H9 (cell line): ENCODE measurements at regions not wholly inside any gene's neighbourhood (a gene's known extent, or its start where the extent isn't known, plus 50 kb on each side); places are given as distances from the start of the nearest gene placed in this dataset.

Source experiments
- DNase-seq: peaks from one replicate; pipeline ENCODE4 v3.0.0-alpha.2; 2017
- H2AFZ ChIP-seq: one replicate; pipeline ENCODE4 v1.6.1; 2013; ENCODE audit warnings: mild to moderate bottlenecking, low read length, control low read depth, moderate library complexity
- H2AK5ac ChIP-seq: 2 replicates; pipeline ENCODE4 v1.6.1; 2013; ENCODE audit warnings: low read length, control low read depth, mixed read lengths; ENCODE audit not compliant: insufficient read length
- H2BK120ac ChIP-seq: one replicate; pipeline ENCODE4 v1.6.1; 2013; ENCODE audit warnings: low read depth, mild to moderate bottlenecking, low read length, control low read depth, inconsistent platforms; ENCODE audit not compliant: poor library complexity, severe bottlenecking
- H2BK12ac ChIP-seq: 2 replicates; pipeline ENCODE4 v1.6.1; 2013; ENCODE audit warnings: low read length, control low read depth, mixed read lengths, low read depth; ENCODE audit not compliant: insufficient read length
- H2BK15ac ChIP-seq: 2 replicates; pipeline ENCODE4 v1.6.1; 2013; ENCODE audit warnings: low read depth, low read length, control low read depth
- H2BK20ac ChIP-seq: one replicate; pipeline ENCODE4 v1.6.1; 2013; ENCODE audit warnings: low read depth, mild to moderate bottlenecking, low read length, control low read depth, inconsistent platforms; ENCODE audit not compliant: poor library complexity, severe bottlenecking
- H2BK5ac ChIP-seq: 2 replicates; pipeline ENCODE4 v1.6.1; 2013; ENCODE audit warnings: low read length, control low read depth, mixed read lengths; ENCODE audit not compliant: insufficient read length
- H3K14ac ChIP-seq: 2 replicates; pipeline ENCODE4 v1.6.1; 2013; ENCODE audit warnings: low read length, control low read depth; ENCODE audit not compliant: insufficient read depth
- H3K18ac ChIP-seq: 2 replicates; pipeline ENCODE4 v1.6.1; 2013; ENCODE audit warnings: low read depth, mild to moderate bottlenecking, mixed read lengths, low read length, control low read depth; ENCODE audit not compliant: insufficient read length
- H3K23ac ChIP-seq: 2 replicates; pipeline ENCODE4 v1.6.1; 2013; ENCODE audit warnings: low read length, control low read depth, mixed read lengths, low read depth; ENCODE audit not compliant: insufficient read length
- H3K23me2 ChIP-seq: 2 replicates; pipeline ENCODE4 v1.6.1; 2013; ENCODE audit warnings: low read depth, mild to moderate bottlenecking, mixed read lengths, low read length, control low read depth; ENCODE audit not compliant: insufficient read length, poor library complexity, severe bottlenecking
- H3K27ac ChIP-seq: 2 replicates; pipeline ENCODE4 v1.5.1; 2013; ENCODE audit warnings: low read length, control low read depth, mixed read lengths, low read depth; ENCODE audit not compliant: insufficient read length
- H3K27me3 ChIP-seq: 2 replicates; pipeline ENCODE4 v1.6.1; 2013; ENCODE audit warnings: low read length, control low read depth, inconsistent platforms; ENCODE audit not compliant: insufficient read depth
- H3K4ac ChIP-seq: 2 replicates; pipeline ENCODE4 v1.6.1; 2013; ENCODE audit warnings: low read depth, mild to moderate bottlenecking, control low read depth, inconsistent platforms, low read length, moderate library complexity
- H3K4me1 ChIP-seq: 2 replicates; pipeline ENCODE4 v1.6.1; 2013; ENCODE audit warnings: low read length, control low read depth, inconsistent platforms; ENCODE audit not compliant: insufficient read depth
- H3K4me2 ChIP-seq: 2 replicates; pipeline ENCODE4 v1.6.1; 2013; ENCODE audit warnings: low read length, control low read depth, mixed read lengths; ENCODE audit not compliant: insufficient read length, insufficient read depth
- H3K56ac ChIP-seq: 2 replicates; pipeline ENCODE4 v1.6.1; 2013; ENCODE audit warnings: low read depth, mild to moderate bottlenecking, mixed read lengths, low read length, control low read depth; ENCODE audit not compliant: insufficient read length
- H3K79me1 ChIP-seq: 2 replicates; pipeline ENCODE4 v1.6.1; 2013; ENCODE audit warnings: low read depth, mild to moderate bottlenecking, moderate library complexity, low read length, control low read depth, inconsistent platforms; ENCODE audit not compliant: insufficient read depth, poor library complexity, severe bottlenecking
- H3K79me2 ChIP-seq: 2 replicates; pipeline ENCODE4 v1.6.1; 2013; ENCODE audit warnings: low read length, control low read depth, inconsistent platforms; ENCODE audit not compliant: insufficient read depth
- H3K9ac ChIP-seq: 2 replicates; pipeline ENCODE4 v1.6.1; 2013; ENCODE audit warnings: low read length, control low read depth, mixed read lengths; ENCODE audit not compliant: insufficient read length; ENCODE audit errors: extremely low read depth
- H3K9me3 ChIP-seq: one replicate; pipeline ENCODE4 v1.6.1; 2013; ENCODE audit warnings: low read depth, low read length, inconsistent platforms; ENCODE audit not compliant: control insufficient read depth
- H3T11ph ChIP-seq: one replicate; pipeline ENCODE4 v1.6.1; 2013; ENCODE audit warnings: mild to moderate bottlenecking, low read length, control low read depth, inconsistent platforms
- H4K20me1 ChIP-seq: one replicate; pipeline ENCODE4 v1.6.1; 2013; ENCODE audit not compliant: control insufficient read depth, insufficient read length, insufficient read depth
- H4K5ac ChIP-seq: 2 replicates; pipeline ENCODE4 v1.6.1; 2013; ENCODE audit warnings: low read depth, mild to moderate bottlenecking, mixed read lengths, low read length, control low read depth; ENCODE audit not compliant: insufficient read length
- H4K8ac ChIP-seq: replicated peaks from 2 replicates; pipeline ENCODE4 v1.6.1; 2013; ENCODE audit warnings: low read length, control low read depth, mixed read lengths, low read depth; ENCODE audit not compliant: insufficient read length
- H4K91ac ChIP-seq: 2 replicates; pipeline ENCODE4 v1.6.1; 2013; ENCODE audit warnings: low read depth, mild to moderate bottlenecking, moderate library complexity, mixed read lengths, low read length, control low read depth; ENCODE audit not compliant: insufficient read length
- H3K27ac Mint-ChIP-seq, 3 experiments: 2 replicates in 2 of 3; 3 replicates in 1 of 3; pipeline ENCODE4 v1.8.0; 2020 to 2021; ENCODE audit warnings: mixed read lengths in 3 of 3, mild to moderate bottlenecking in 1 of 3, moderate library complexity in 1 of 3
- H3K27me3 Mint-ChIP-seq: 2 replicates; pipeline ENCODE4 v1.8.0; 2021; ENCODE audit warnings: low read depth, mild to moderate bottlenecking, moderate library complexity, mixed read lengths
- H3K36me3 Mint-ChIP-seq, 3 experiments: 2 replicates in 2 of 3; 3 replicates in 1 of 3; pipeline ENCODE4 v1.8.0; 2020 to 2021; ENCODE audit warnings: low read depth in 3 of 3, mixed read lengths in 3 of 3; ENCODE audit not compliant: insufficient read depth in 1 of 3
- H3K4me1 Mint-ChIP-seq, 2 experiments: 2 replicates each; pipeline ENCODE4 v1.8.0; 2020; ENCODE audit warnings: mixed read lengths in 2 of 2
- H3K4me3 Mint-ChIP-seq, 2 experiments: 2 replicates in 1 of 2; 3 replicates in 1 of 2; pipeline ENCODE4 v1.8.0; 2020 to 2021; ENCODE audit warnings: mild to moderate bottlenecking in 2 of 2, mixed read lengths in 2 of 2, moderate library complexity in 1 of 2
- H3K9me3 Mint-ChIP-seq, 2 experiments: 2 replicates in 1 of 2; 3 replicates in 1 of 2; pipeline ENCODE4 v1.8.0; 2020; ENCODE audit warnings: mild to moderate bottlenecking in 2 of 2, mixed read lengths in 2 of 2, moderate library complexity in 1 of 2
- WGBS: extraction: QIAGEN DNeasy Blood & Tissue Kit; methylation state at CpG from one replicate; pipeline ENCODE4 v1.1.7; 2013; ENCODE audit warnings: missing lambda C conversion rate, low lambda C conversion rate, mixed read lengths; ENCODE audit not compliant: insufficient read length; ENCODE audit errors: extremely low coverage; 5-methylcytosine and 5-hydroxymethylcytosine counted together
- TF ChIP-seq, protein P1 (sequence below): fragments of 200-600 bp; sonication (generic); conservative IDR thresholded peaks from 3 replicates; pipeline ENCODE4 v1.8.0; 2021; ENCODE audit warnings: antibody characterized with exemption, mild to moderate bottlenecking

DNA sequence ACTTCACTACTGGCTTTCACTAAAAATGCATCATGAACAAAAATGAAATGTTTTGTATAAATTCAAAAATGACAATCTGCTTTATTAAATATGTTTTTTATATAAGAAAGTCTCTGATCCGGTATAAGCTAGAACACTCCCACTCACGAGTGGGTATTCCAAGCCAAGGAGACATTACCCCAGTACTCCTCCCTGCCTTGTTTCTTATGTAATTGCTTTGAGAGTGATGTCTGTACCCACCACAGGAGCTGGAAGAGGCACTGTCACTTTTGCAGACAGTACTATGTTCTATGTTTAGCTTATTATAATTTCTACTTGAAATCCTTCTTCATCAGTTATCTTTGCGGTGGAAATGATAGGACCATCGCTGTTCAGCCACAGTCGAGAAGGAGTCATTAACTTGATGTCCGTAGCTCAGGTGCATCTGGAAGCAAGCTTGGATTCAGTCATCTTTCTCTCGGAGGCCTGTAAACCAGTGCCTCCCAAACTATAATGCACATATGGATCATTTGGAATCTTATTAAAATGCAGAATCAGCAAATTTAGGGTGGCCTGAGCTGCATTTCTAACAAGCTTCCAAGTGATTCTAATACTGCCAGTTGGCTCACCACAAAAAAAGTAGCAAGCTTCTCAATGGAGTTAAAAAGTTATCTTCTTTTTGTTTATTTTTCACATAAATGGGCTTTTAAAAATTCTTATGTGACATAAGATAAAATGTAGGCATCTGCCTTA, 396.4 kb downstream of the GRIA2 start:
- Histone ChIP-seq H2BK120ac (no peak overlapping the region), H3K14ac (no peak overlapping the region), H2BK20ac (no peak overlapping the region), H3K4me2 (no peak overlapping the region), H2AK5ac (no peak overlapping the region), H2BK5ac (no peak overlapping the region), H2BK15ac (no peak overlapping the region), H3T11ph (no peak overlapping the region), H3K4ac (no peak overlapping the region), H2AFZ (no peak overlapping the region), H3K4me1 (no peaks in the 10 kb centered on the region), H3K9me3 (no peaks in the 10 kb centered on the region), H3K56ac (no peak overlapping the region), H3K9ac (no peak overlapping the region), H3K27me3 (no peaks in the 10 kb centered on the region), H3K18ac (no peak overlapping the region), H3K27ac (no peak overlapping the region), H2BK12ac (no peak overlapping the region), H4K5ac (no peak overlapping the region), H4K91ac (no peak overlapping the region), H4K20me1 (no peaks in the 10 kb centered on the region), H3K23me2 (no peaks in the 10 kb centered on the region), H3K23ac (no peak overlapping the region), H3K79me2 (no peaks in the 10 kb centered on the region), H4K8ac (no peak overlapping the region), H3K79me1 (no peaks in the 10 kb centered on the region)
- no CpG with 5 or more reads among the region's 7 CpGs for WGBS
- no peak for DNase-seq
- H3K4me1 Mint-ChIP-seq = no peaks in the 10 kb centered on the region
- no peaks in the 10 kb centered on the region for H3K27me3 Mint-ChIP-seq
- TF ChIP-seq, protein P1, sequence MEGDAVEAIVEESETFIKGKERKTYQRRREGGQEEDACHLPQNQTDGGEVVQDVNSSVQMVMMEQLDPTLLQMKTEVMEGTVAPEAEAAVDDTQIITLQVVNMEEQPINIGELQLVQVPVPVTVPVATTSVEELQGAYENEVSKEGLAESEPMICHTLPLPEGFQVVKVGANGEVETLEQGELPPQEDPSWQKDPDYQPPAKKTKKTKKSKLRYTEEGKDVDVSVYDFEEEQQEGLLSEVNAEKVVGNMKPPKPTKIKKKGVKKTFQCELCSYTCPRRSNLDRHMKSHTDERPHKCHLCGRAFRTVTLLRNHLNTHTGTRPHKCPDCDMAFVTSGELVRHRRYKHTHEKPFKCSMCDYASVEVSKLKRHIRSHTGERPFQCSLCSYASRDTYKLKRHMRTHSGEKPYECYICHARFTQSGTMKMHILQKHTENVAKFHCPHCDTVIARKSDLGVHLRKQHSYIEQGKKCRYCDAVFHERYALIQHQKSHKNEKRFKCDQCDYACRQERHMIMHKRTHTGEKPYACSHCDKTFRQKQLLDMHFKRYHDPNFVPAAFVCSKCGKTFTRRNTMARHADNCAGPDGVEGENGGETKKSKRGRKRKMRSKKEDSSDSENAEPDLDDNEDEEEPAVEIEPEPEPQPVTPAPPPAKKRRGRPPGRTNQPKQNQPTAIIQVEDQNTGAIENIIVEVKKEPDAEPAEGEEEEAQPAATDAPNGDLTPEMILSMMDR = no peak
- no peaks in the 10 kb centered on the region; a peak in 1 of 5 replicates for H3K9me3 Mint-ChIP-seq
- H3K4me3 Mint-ChIP-seq = no peak overlapping the region
- H3K36me3 Mint-ChIP-seq = no peaks in the 10 kb centered on the region
- H3K27ac Mint-ChIP-seq = no peak overlapping the region
